Gastroesophageal sphincter (tissue), 4 donors: ENCODE measurements at regions not wholly inside any gene's neighbourhood (a gene's known extent, or its start where the extent isn't known, plus 50 kb on each side); places are given as distances from the start of the nearest gene placed in this dataset.

Experiments
- ATAC-seq: fragments of 150-250 bp; one replicate; pipeline ENCODE4 v1.9.1; 2016; ENCODE audit warnings: mild to moderate bottlenecking, moderate library complexity
- H3K27ac ChIP-seq, 4 donors: fragments of 200-600 bp; sonication (generic) in 3 of 4; 1 replicate in 3 of 4; 2 replicates in 1 of 4; pipeline ENCODE4 v1.5.1; 2016 to 2019
- H3K27me3 ChIP-seq: fragments of 200-600 bp; sonication (generic); one replicate; pipeline ENCODE4 v1.5.1; 2019
- H3K36me3 ChIP-seq, 2 donors: fragments of 200-600 bp; sonication (generic); one replicate each; pipeline ENCODE4 v1.5.1; 2019; ENCODE audit warnings: control low read depth in 1 of 2
- H3K4me1 ChIP-seq, 3 donors: fragments of 200-600 bp; sonication (generic); 1 replicate in 2 of 3; 2 replicates in 1 of 3; pipeline ENCODE4 v1.5.1; 2016 to 2019; ENCODE audit warnings: control low read depth in 2 of 3
- H3K4me3 ChIP-seq, 2 donors: fragments of 200-600 bp; sonication (generic); one replicate each; pipeline ENCODE4 v1.5.1; 2019; ENCODE audit warnings: mild to moderate bottlenecking in 1 of 2, moderate library complexity in 1 of 2
- H3K9me3 ChIP-seq, 3 donors: fragments of 200-600 bp; sonication (generic); one replicate each; pipeline ENCODE4 v1.5.1; 2017 to 2019; ENCODE audit warnings: control low read depth in 2 of 3
- CTCF ChIP-seq, 4 experiments: fragments of 200-600 bp in 2 of 4; fragments of 450-650 bp in 2 of 4; sonication (generic) in 1 of 4; IDR thresholded peaks; one replicate each; pipeline ENCODE4 v1.5.1; 2017 to 2019; ENCODE audit warnings: antibody characterized with exemption in 4 of 4, mild to moderate bottlenecking in 2 of 4, moderate library complexity in 2 of 4
- EP300 ChIP-seq: sonication (generic); formaldehyde crosslinking; IDR thresholded peaks from one replicate; pipeline ENCODE4 v1.6.1; 2017; ENCODE audit warnings: antibody characterized with exemption, mild to moderate bottlenecking
- POLR2A ChIP-seq, 2 donors: fragments of 450-650 bp; IDR thresholded peaks; one replicate each; pipeline ENCODE4 v1.6.1; 2017; ENCODE audit warnings: antibody characterized with exemption in 2 of 2, mild to moderate bottlenecking in 2 of 2, moderate library complexity in 1 of 2
- POLR2AphosphoS5 ChIP-seq: sonication (generic); formaldehyde crosslinking; IDR thresholded peaks from one replicate; pipeline ENCODE4 v1.6.1; 2017; ENCODE audit warnings: antibody characterized with exemption
- WGBS, 2 donors: methylation state at CpG; one replicate each; pipeline ENCODE4 v1.1.5; 2018; ENCODE audit warnings: low coverage in 1 of 2; 5-methylcytosine and 5-hydroxymethylcytosine counted together

DNA sequence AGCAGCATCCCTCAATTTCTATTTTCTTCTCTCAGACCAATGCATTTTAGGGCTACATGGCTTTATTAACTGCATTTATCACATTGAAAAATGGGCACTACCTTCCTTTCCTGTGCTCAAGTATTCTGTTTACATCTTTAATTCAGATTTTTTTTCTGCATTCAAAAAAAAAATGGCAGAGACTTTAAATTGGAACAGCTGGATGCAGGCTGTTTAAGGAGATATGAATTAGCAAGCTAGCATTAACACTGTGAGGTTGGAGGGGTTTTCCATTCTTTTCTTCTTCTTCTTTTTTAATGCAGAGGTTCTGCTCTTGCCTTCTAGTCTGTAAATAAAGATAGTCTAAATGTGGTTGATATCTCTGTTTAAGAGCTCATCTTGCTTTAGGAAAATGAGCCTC is 242.9 kb upstream of the RBFOX1 start:
- H3K27ac ChIP-seq = no peak overlapping the region
- no peak overlapping the region for H3K4me3 ChIP-seq
- H3K27me3 ChIP-seq = peaks cover 22% of the 10 kb centered on the region
- TF ChIP-seq POLR2A (IDR thresholded peaks at IDR 0.05) = no peak
- H3K4me1 ChIP-seq = no peaks in the 10 kb centered on the region
- H3K9me3 ChIP-seq = no peaks in the 10 kb centered on the region
- ATAC-seq = no peak
- H3K36me3 ChIP-seq = no peaks in the 10 kb centered on the region

- no peaks in the 10 kb centered on the region for H3K9me3 ChIP-seq
- no peaks in the 10 kb centered on the region for H3K36me3 ChIP-seq
- H3K27me3 ChIP-seq = peaks cover 26% of the 10 kb centered on the region
- ATAC-seq = no peak
- H3K4me1 ChIP-seq = no peaks in the 10 kb centered on the region
- TF ChIP-seq POLR2A (IDR thresholded peaks at IDR 0.05) (no peak), POLR2AphosphoS5 (no peak)
- H3K27ac ChIP-seq = no peak overlapping the region
- H3K4me3 ChIP-seq = no peak overlapping the region
- WGBS, 2 donors = 15 to 38% methylated on average over 4 to 5 of the region's 5 CpGs
Observed at GRCh38 chr16:7088711-7089110, 243.9 kb upstream of the RBFOX1 start.

- Histone ChIP-seq H3K4me1 (no peaks in the 10 kb centered on the region), H3K36me3 (no peaks in the 10 kb centered on the region), H3K27me3 (peaks cover 26% of the 10 kb centered on the region), H3K27ac (no peak overlapping the region), H3K4me3 (no peak overlapping the region), H3K9me3 (no peaks in the 10 kb centered on the region)
- ATAC-seq = no peak
- TF ChIP-seq POLR2A (IDR thresholded peaks at IDR 0.05) (no peak), EP300 (no peak), CTCF (IDR thresholded peaks at IDR 0.05) (no peak), POLR2AphosphoS5 (no peak)
- WGBS, 2 donors = 15 to 23% methylated on average over 9 to 11 of the region's 21 CpGs
Observed at GRCh38 chr16:7086822-7087616, 245.6 kb upstream of the RBFOX1 start.

- Histone ChIP-seq H3K36me3 (no peaks in the 10 kb centered on the region), H3K27me3 (peaks cover 24% of the 10 kb centered on the region), H3K9me3 (no peaks in the 10 kb centered on the region), H3K4me1 (no peaks in the 10 kb centered on the region), H3K27ac (no peak overlapping the region), H3K4me3 (no peak overlapping the region)
- ATAC-seq = no peak
- 64 to 75% methylated on average over 3 of the region's 4 CpGs for WGBS, 2 donors
- no peak for TF ChIP-seq EP300
- no peak for TF ChIP-seq POLR2A (IDR thresholded peaks at IDR 0.05)
- no peak for TF ChIP-seq CTCF (IDR thresholded peaks at IDR 0.05)
- TF ChIP-seq POLR2AphosphoS5 = no peak
Observed at GRCh38 chr16:7085776-7086175, 246.9 kb upstream of the RBFOX1 start.

GRCh38 chr16:7083096-7083495 is 249.5 kb upstream of the RBFOX1 start:
- Histone ChIP-seq H3K27ac (no peak overlapping the region), H3K9me3 (no peaks in the 10 kb centered on the region), H3K36me3 (no peaks in the 10 kb centered on the region), H3K27me3 (peaks cover 20% of the 10 kb centered on the region), H3K4me3 (no peak overlapping the region), H3K4me1 (no peaks in the 10 kb centered on the region)
- no peak for ATAC-seq
- TF ChIP-seq POLR2AphosphoS5 (no peak), POLR2A (IDR thresholded peaks at IDR 0.05) (no peak), EP300 (no peak), CTCF (IDR thresholded peaks at IDR 0.05) (no peak)
- WGBS, 2 donors = 0 to 10% methylated on average over 3 to 4 of the region's 4 CpGs

DNA sequence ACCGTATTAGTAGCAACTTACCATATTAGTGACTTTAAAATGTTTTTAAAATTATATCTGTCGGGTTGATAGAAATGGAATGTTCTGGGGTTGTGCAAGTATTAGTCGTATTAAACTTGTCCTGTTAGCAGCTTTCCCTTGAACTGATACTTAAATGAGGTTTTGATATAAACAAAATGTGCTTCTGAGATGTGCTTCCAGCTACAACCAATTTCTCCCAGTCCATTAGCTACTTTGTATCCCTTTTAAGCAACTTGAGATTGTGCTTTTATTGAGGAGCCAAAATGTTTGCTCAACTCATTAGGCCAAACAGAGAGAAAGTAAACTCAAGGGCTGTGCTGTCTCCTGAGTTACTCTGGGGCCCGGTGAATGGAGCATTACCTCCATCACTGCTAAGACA is 255.0 kb upstream of the RBFOX1 start:
- no peak for ATAC-seq
- TF ChIP-seq EP300 (no peak), POLR2A (IDR thresholded peaks at IDR 0.05) (no peak), POLR2AphosphoS5 (no peak), CTCF (IDR thresholded peaks at IDR 0.05) (no peak)
- H3K9me3 ChIP-seq = peaks cover 0 to 16% (median 0%) of the 10 kb centered on the region in 3 donors
- H3K36me3 ChIP-seq = no peaks in the 10 kb centered on the region
- WGBS, 2 donors = 45 to 80% methylated on average over 4 of the region's 4 CpGs
- H3K4me1 ChIP-seq = no peaks in the 10 kb centered on the region
- no peaks in the 10 kb centered on the region for H3K27me3 ChIP-seq
- no peak overlapping the region for H3K27ac ChIP-seq
- H3K4me3 ChIP-seq = no peak overlapping the region
